H1 (cell line): ENCODE measurements at regions not wholly inside any gene's neighbourhood (a gene's known extent, or its start where the extent isn't known, plus 50 kb on each side); places are given as distances from the start of the nearest gene placed in this dataset.

Experiments
- CTCF ChIA-PET: fragments of 300-600 bp; sonication (Branson Sonifier 250); formaldehyde crosslinking; loops from one replicate; lab custom pipeline; 2021; ENCODE audit not compliant: partially characterized antibody; lab: Charles Lee
- POLR2A ChIA-PET: fragments of 300-600 bp; sonication (Branson Sonifier 250); formaldehyde crosslinking; loops from one replicate; lab custom pipeline; 2021; ENCODE audit warnings: inconsistent platforms; ENCODE audit not compliant: partially characterized antibody; lab: Charles Lee
- DNase-seq, 2 experiments: peaks; one replicate each; pipeline versions ENCODE4 v3.0.0 to v3.0.0-alpha.2; 2010 to 2022; ENCODE audit warnings: low spot score in 2 of 2, low read depth in 1 of 2, mixed read lengths in 1 of 2
- FAIRE-seq: peaks from 2 replicates; lab custom pipeline; 2011; peaks lifted over from hg19 to GRCh38; lab: Jason Lieb, UNC
- H2AFZ ChIP-seq: 2 replicates; pipeline ENCODE4 v1.8.1; 2012; ENCODE audit warnings: low read length, inconsistent platforms
- H2AK5ac ChIP-seq: 2 replicates; pipeline ENCODE4 v1.6.1; 2013; ENCODE audit warnings: low read depth, low read length
- H2BK120ac ChIP-seq: replicated peaks from 2 replicates; pipeline ENCODE3; 2013; ENCODE audit warnings: low read depth, low read length, inconsistent platforms
- H2BK12ac ChIP-seq: 2 replicates; pipeline ENCODE4 v1.6.1; 2013; ENCODE audit warnings: low read depth, low read length
- H2BK15ac ChIP-seq: 2 replicates; pipeline ENCODE4 v1.6.1; 2013; ENCODE audit warnings: low read length
- H2BK20ac ChIP-seq: 2 replicates; pipeline ENCODE4 v1.6.1; 2013; ENCODE audit warnings: low read length
- H2BK5ac ChIP-seq: 2 replicates; pipeline ENCODE4 v1.6.1; 2013; ENCODE audit warnings: low read depth, low read length
- H3K14ac ChIP-seq: 2 replicates; pipeline ENCODE4 v1.6.1; 2013; ENCODE audit warnings: inconsistent platforms; ENCODE audit not compliant: insufficient read length
- H3K18ac ChIP-seq: 2 replicates; pipeline ENCODE4 v1.6.1; 2013; ENCODE audit warnings: low read length; ENCODE audit errors: extremely low read depth
- H3K23ac ChIP-seq: 2 replicates; pipeline ENCODE4 v1.6.1; 2013; ENCODE audit warnings: inconsistent platforms; ENCODE audit not compliant: insufficient read length
- H3K23me2 ChIP-seq: 2 replicates; pipeline ENCODE4 v1.6.1; 2013; ENCODE audit warnings: low read depth, low read length
- H3K27ac ChIP-seq: 2 replicates; pipeline ENCODE4 v1.6.1; 2011; ENCODE audit warnings: low read depth, low read length, inconsistent platforms
- H3K27me3 ChIP-seq, 4 experiments: replicated peaks in 1 of 4; 1 replicate in 1 of 4; 2 replicates in 3 of 4; pipeline versions ENCODE4 v1.6.1 to v1.8.1; 2011 to 2013; ENCODE audit warnings: low read length in 3 of 4, mild to moderate bottlenecking in 3 of 4, inconsistent platforms in 2 of 4, mixed read lengths in 2 of 4, moderate library complexity in 1 of 4; ENCODE audit not compliant: control insufficient read depth in 3 of 4, insufficient read depth in 3 of 4; ENCODE audit errors: extremely low read depth in 1 of 4
- H3K36me3 ChIP-seq, 4 experiments: 2 replicates each; pipeline versions ENCODE4 v1.6.1 to v1.8.1; 2011 to 2013; ENCODE audit warnings: mild to moderate bottlenecking in 4 of 4, low read length in 3 of 4, moderate library complexity in 2 of 4, control low read depth in 1 of 4, inconsistent platforms in 1 of 4; ENCODE audit not compliant: insufficient read depth in 4 of 4, control insufficient read depth in 2 of 4
- H3K4ac ChIP-seq: replicated peaks from 2 replicates; pipeline ENCODE3; 2013; ENCODE audit warnings: low read length, low read depth, mixed read lengths, inconsistent platforms; ENCODE audit not compliant: insufficient read length
- H3K4me1 ChIP-seq, 4 experiments: replicated peaks in 1 of 4; 1 replicate in 1 of 4; 2 replicates in 3 of 4; pipeline versions ENCODE4 v1.6.1 to v1.8.1; 2011 to 2013; ENCODE audit warnings: low read length in 3 of 4, inconsistent platforms in 2 of 4, mixed read lengths in 1 of 4; ENCODE audit not compliant: insufficient read depth in 4 of 4, control insufficient read depth in 3 of 4
- H3K4me2 ChIP-seq, 2 experiments: 2 replicates each; pipeline versions ENCODE4 v1.6.1 to v1.8.1; 2011 to 2013; ENCODE audit warnings: low read depth in 2 of 2, low read length in 2 of 2, control low read depth in 1 of 2, inconsistent platforms in 1 of 2, mild to moderate bottlenecking in 1 of 2; ENCODE audit not compliant: insufficient read depth in 1 of 2
- H3K4me3 ChIP-seq, 4 experiments: fragments of 200-600, 300-600 bp in 1 of 4; sonication (generic), shearing (Covaris generic), sonication (Bioruptor Twin) in 1 of 4; 2 replicates each; pipeline versions ENCODE4 v1.5.1 to v1.8.1; 2011 to 2016; ENCODE audit warnings: low read length in 4 of 4, low read depth in 3 of 4, control low read depth in 2 of 4, inconsistent platforms in 2 of 4, mild to moderate bottlenecking in 2 of 4, mixed read lengths in 1 of 4, moderate library complexity in 1 of 4; ENCODE audit not compliant: insufficient read depth in 2 of 4; ENCODE audit errors: extremely low read depth in 1 of 4
- H3K56ac ChIP-seq: replicated peaks from 2 replicates; pipeline ENCODE3; 2013; ENCODE audit warnings: low read depth, mild to moderate bottlenecking, mixed read lengths, low read length, inconsistent platforms; ENCODE audit not compliant: insufficient read length
- H3K79me1 ChIP-seq: 2 replicates; pipeline ENCODE4 v1.6.1; 2013; ENCODE audit warnings: low read depth, low read length, control low read depth
- H3K79me2 ChIP-seq, 2 experiments: 2 replicates each; pipeline versions ENCODE4 v1.6.1 to v1.8.1; 2012 to 2013; ENCODE audit warnings: low read length in 2 of 2, mild to moderate bottlenecking in 2 of 2, inconsistent platforms in 1 of 2; ENCODE audit not compliant: insufficient read depth in 2 of 2, control insufficient read depth in 1 of 2
- H3K9ac ChIP-seq, 4 experiments: replicated peaks in 1 of 4; 1 replicate in 1 of 4; 2 replicates in 3 of 4; pipeline versions ENCODE4 v1.6.1 to v1.8.1; 2011 to 2013; ENCODE audit warnings: low read depth in 3 of 4, low read length in 3 of 4, control low read depth in 2 of 4, mild to moderate bottlenecking in 2 of 4, moderate library complexity in 2 of 4, inconsistent platforms in 1 of 4; ENCODE audit errors: extremely low read depth in 1 of 4
- H3K9me3 ChIP-seq, 2 experiments: 2 replicates each; pipeline versions ENCODE4 v1.6.1 to v1.8.1; 2012 to 2013; ENCODE audit warnings: mild to moderate bottlenecking in 2 of 2, moderate library complexity in 2 of 2, control low read depth in 1 of 2, inconsistent platforms in 1 of 2, low read depth in 1 of 2, low read length in 1 of 2, mixed read lengths in 1 of 2; ENCODE audit not compliant: insufficient read depth in 2 of 2
- H4K20me1 ChIP-seq, 2 experiments: replicated peaks in 1 of 2; 2 replicates each; pipeline versions ENCODE3 to v1.8.1; 2011 to 2013; ENCODE audit warnings: inconsistent platforms in 2 of 2, low read length in 2 of 2, mild to moderate bottlenecking in 1 of 2; ENCODE audit not compliant: insufficient read depth in 2 of 2, control insufficient read depth in 1 of 2
- H4K5ac ChIP-seq: 2 replicates; pipeline ENCODE4 v1.6.1; 2013; ENCODE audit warnings: low read length, low read depth, mixed read lengths, inconsistent platforms; ENCODE audit not compliant: insufficient read length
- H4K8ac ChIP-seq: 2 replicates; pipeline ENCODE4 v1.8.0; 2013; ENCODE audit warnings: mild to moderate bottlenecking, moderate library complexity, low read length, inconsistent platforms; ENCODE audit not compliant: insufficient read depth; ENCODE audit errors: extremely low read depth
- H4K91ac ChIP-seq: replicated peaks from 2 replicates; pipeline ENCODE3; 2013; ENCODE audit warnings: low read length, mixed read lengths, inconsistent platforms; ENCODE audit not compliant: insufficient read length
- ASH2L ChIP-seq: fragments of 200-600, 300-600 bp; sonication (generic); IDR thresholded peaks from one replicate; pipeline ENCODE4 v1.7.1; 2017; ENCODE audit warnings: low read length
- CTBP2 ChIP-seq: IDR thresholded peaks from 2 replicates; pipeline ENCODE4 v1.7.0; 2011; ENCODE audit warnings: borderline replicate concordance, mild to moderate bottlenecking, moderate library complexity, mixed read lengths, low read length; ENCODE audit not compliant: insufficient read depth, insufficient read length
- GABPA ChIP-seq: IDR thresholded peaks from 2 replicates; pipeline ENCODE4 v1.6.1; 2011; ENCODE audit warnings: mild to moderate bottlenecking, low read length, moderate library complexity, borderline replicate concordance; ENCODE audit not compliant: insufficient read depth
- KDM4A ChIP-seq: IDR thresholded peaks from one replicate; pipeline ENCODE4 v1.7.1; 2012; ENCODE audit warnings: low read depth, mild to moderate bottlenecking, moderate library complexity, low read length, inconsistent platforms; ENCODE audit not compliant: severe bottlenecking
- MAFK ChIP-seq: IDR thresholded peaks from 2 replicates; pipeline ENCODE4 v1.6.1; 2012; ENCODE audit warnings: low read depth, mild to moderate bottlenecking, improper control_type of control experiment, low read length
- RNF2 ChIP-seq: fragments of 200-900, 300-1000 bp; sonication (generic); IDR thresholded peaks from 2 replicates; pipeline ENCODE4 v1.7.1; 2016; ENCODE audit warnings: borderline replicate concordance, low read depth, mild to moderate bottlenecking, antibody characterized with exemption, low read length; ENCODE audit not compliant: poor library complexity, severe bottlenecking; ENCODE audit errors: missing control alignments
- WGBS, 2 experiments: shearing (Covaris generic) in 1 of 2; methylation state at CpG; one replicate each; pipeline versions ENCODE4 v1.1.6 to v1.1.7; 2013 to 2015; ENCODE audit warnings: low lambda C conversion rate in 2 of 2, mixed read lengths in 2 of 2, inconsistent platforms in 1 of 2, low coverage in 1 of 2, missing lambda C conversion rate in 1 of 2; ENCODE audit not compliant: insufficient replicate concordance in 2 of 2, insufficient coverage in 1 of 2, insufficient read length in 1 of 2; ENCODE audit errors: extremely low coverage in 1 of 2, missing lambda C conversion rate in 1 of 2; 5-methylcytosine and 5-hydroxymethylcytosine counted together
- TF ChIP-seq, protein P1 (sequence below): IDR thresholded peaks from 2 replicates; pipeline ENCODE4 v1.6.1; 2012; ENCODE audit warnings: inconsistent platforms
- TF ChIP-seq, protein P2 (sequence below): IDR thresholded peaks from 2 replicates; pipeline ENCODE4 v1.6.1; 2011; ENCODE audit warnings: low read depth, mild to moderate bottlenecking, low read length; ENCODE audit not compliant: insufficient read depth

DNA sequence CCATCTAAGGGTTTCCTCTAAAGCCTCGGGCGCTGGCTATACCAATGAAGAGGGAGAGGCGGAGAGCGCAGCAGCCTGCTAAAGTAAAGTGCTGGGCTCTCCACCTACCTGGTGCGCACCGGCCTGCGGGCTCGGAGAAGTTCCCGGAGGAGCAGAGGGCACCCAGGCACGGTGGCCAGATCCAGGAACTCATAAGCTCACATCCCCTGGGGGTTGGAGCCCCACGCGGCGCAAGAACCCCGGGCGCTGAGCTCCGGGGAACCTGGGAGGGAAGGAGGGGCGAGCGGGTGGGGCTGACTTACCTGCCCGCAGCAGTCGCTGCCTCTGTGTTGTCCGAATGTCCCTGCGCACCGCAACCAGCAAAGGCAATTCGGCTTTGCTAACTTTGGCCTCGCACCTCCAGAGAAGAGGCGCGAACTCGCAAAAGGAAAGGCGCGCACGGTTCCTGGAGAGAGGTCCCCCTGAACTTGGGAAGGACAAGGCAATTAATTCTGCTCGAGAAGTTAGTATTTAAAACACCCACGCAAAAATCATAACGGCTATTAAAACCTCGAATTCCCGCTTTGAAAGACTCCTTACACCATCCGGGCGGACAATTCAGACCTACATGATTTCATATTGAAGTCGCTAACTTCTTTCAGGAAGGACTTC is 127.6 kb upstream of the C11orf58 start:
- no peak overlapping the region for H4K91ac ChIP-seq
- no peak overlapping the region for H3K56ac ChIP-seq
- H3K4me1 ChIP-seq, result peaks cover 0 to 27% (median 6%) of the 10 kb centered on the region in 4 experiments; a peak in 5 of 7 replicates
- no peak overlapping the region for H2BK12ac ChIP-seq
- no peak overlapping the region for H2BK5ac ChIP-seq
- peaks cover 12 to 21% of the 10 kb centered on the region in 2 experiments for H4K20me1 ChIP-seq
- peaks cover 68 to 100% (median 90%) of the 10 kb centered on the region in 4 experiments for H3K27me3 ChIP-seq
- POLR2A ChIA-PET, result no interaction called here
- 3% methylated on average over 36 of the region's 39 CpGs; no CpG with 5 or more reads in 1 of the 2 experiments for WGBS, 2 experiments
- H3K4me3 ChIP-seq, result peak overlapping the region in 2 of 4 experiments; percentile 19 to 43; a peak in 4 of 8 replicates
- peaks cover 0 to 6% (median 0%) of the 10 kb centered on the region in 4 experiments; a peak in 1 of 8 replicates for H3K36me3 ChIP-seq
- H2AFZ ChIP-seq, result no peak overlapping the region
- no peak overlapping the region for H3K18ac ChIP-seq
- H2BK120ac ChIP-seq, result no peak overlapping the region
- H4K8ac ChIP-seq, result no peak overlapping the region
- H3K9ac ChIP-seq, result no peak overlapping the region
- no peak overlapping the region for H2BK20ac ChIP-seq
- no peaks in the 10 kb centered on the region for H3K9me3 ChIP-seq
- no peak overlapping the region for H3K4ac ChIP-seq
- peak in 1 of 2 experiments; percentile 70 for DNase-seq
- FAIRE-seq, result no peak
- no peak overlapping the region for H3K14ac ChIP-seq
- H3K79me1 ChIP-seq, result no peaks in the 10 kb centered on the region
- no peak overlapping the region for H4K5ac ChIP-seq
- no peak overlapping the region for H2BK15ac ChIP-seq
- peaks cover 22% of the 10 kb centered on the region for H3K23me2 ChIP-seq
- H3K79me2 ChIP-seq, result no peaks in the 10 kb centered on the region
- H2AK5ac ChIP-seq, result no peak overlapping the region
- CTCF ChIA-PET, result interaction anchor here (0.8 to 0.9 kb wide), 3 partner anchors 228 to 777 kb away, joined by 3 read pairs; no protein-coding TSS in a partner anchor
- H3K27ac ChIP-seq, result no peak overlapping the region
- peak overlapping the region; percentile 44 to 55 for H3K4me2 ChIP-seq
- no peak overlapping the region for H3K23ac ChIP-seq
- TF ChIP-seq MAFK, result no peak
- no peak for TF ChIP-seq KDM4A
- peak; percentile 62 for TF ChIP-seq CTBP2
- no peak for TF ChIP-seq GABPA
- TF ChIP-seq, protein P1, sequence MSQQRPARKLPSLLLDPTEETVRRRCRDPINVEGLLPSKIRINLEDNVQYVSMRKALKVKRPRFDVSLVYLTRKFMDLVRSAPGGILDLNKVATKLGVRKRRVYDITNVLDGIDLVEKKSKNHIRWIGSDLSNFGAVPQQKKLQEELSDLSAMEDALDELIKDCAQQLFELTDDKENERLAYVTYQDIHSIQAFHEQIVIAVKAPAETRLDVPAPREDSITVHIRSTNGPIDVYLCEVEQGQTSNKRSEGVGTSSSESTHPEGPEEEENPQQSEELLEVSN, result peak; percentile 85
- TF ChIP-seq, protein P2, sequence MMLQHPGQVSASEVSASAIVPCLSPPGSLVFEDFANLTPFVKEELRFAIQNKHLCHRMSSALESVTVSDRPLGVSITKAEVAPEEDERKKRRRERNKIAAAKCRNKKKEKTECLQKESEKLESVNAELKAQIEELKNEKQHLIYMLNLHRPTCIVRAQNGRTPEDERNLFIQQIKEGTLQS, result no peak
- TF ChIP-seq RNF2, result peak; percentile 92
- peak; percentile 45 for TF ChIP-seq ASH2L
